HG03520 (cell line): ENCODE measurements at regions not wholly inside any gene's neighbourhood (a gene's known extent, or its start where the extent isn't known, plus 50 kb on each side); places are given as distances from the start of the nearest gene placed in this dataset.
"Not testable (repeated sequence)": the region's sequence is repeated elsewhere in the genome, so short reads cannot be mapped to it uniquely, and the experiment has no call there.

Experiments
- ATAC-seq: cut with Tn5 transposase; IDR thresholded peaks from one replicate; pipeline ENCODE4 v1.9.1; 2021; ENCODE audit warnings: mild to moderate bottlenecking, moderate library complexity; ENCODE audit not compliant: unreplicated experiment

DNA sequence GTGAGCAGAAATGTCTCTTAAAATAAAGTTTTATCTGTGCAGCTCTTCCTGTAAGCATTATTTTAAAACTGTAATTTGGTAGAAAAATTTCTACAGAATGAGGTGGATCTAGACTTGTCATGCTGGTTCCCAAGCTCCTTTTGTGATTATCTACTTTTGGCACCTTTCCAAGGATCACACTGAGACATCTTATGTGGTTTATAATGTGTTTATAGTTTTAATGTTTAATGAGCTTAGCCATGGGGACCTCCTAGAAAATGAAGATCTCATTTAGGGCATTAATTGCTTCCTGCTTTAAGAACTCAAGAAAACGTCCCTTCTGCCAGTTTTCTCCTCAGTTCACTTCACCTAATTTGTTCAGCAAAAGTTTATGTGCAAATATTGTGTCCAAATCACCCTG is 468.4 kb downstream of the SUCLG1 start:
- no peak for ATAC-seq

DNA sequence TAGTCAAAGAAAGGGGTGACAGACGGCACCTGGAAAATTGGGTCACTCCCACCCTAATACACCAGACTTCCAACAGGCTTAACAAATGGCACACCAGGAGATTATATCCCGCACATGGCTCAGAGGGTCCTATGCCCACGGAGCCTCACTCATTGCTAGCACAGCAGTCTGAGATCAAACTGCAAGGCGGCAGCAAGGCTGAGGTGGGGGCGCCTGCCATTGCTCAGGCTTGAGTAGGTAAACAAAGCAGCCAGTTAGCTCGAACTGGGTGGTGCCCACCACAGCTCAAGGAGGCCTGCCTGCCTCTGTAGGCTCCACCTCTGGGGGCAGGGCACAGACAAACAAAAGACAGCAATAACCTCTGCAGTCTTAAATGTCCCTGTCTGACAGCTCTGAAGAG is 482.5 kb downstream of the SUCLG1 start:
- not testable (repeated sequence) for ATAC-seq

DNA sequence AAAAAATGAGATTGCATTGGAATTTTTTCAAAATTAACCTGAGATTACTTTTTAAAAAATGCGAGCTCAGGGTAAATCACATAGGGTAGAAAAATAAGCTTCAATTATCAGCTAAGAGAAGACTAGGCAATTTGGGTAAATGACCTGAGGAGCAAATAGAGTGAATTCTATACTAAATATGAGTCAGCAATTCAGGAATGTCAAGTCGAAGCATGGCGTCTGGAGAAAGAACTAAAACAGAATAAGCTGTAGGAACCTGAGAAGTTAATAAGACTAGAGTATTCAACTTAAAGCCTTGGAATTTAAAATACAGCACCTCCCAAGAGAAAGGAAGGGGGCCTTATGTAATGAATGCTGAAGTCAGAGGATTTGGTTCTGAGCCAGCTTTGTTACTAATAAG is 487.0 kb downstream of the SUCLG1 start:
- ATAC-seq = no peak

- ATAC-seq = no peak
Observed at GRCh38 chr2:83971547-83971946, 487.5 kb downstream of the SUCLG1 start.

GRCh38 chr2:83970217-83970929 is 488.7 kb downstream of the SUCLG1 start:
- ATAC-seq = no peak

GRCh38 chr2:83969085-83969484 is 490.0 kb downstream of the SUCLG1 start:
- ATAC-seq = no peak

DNA sequence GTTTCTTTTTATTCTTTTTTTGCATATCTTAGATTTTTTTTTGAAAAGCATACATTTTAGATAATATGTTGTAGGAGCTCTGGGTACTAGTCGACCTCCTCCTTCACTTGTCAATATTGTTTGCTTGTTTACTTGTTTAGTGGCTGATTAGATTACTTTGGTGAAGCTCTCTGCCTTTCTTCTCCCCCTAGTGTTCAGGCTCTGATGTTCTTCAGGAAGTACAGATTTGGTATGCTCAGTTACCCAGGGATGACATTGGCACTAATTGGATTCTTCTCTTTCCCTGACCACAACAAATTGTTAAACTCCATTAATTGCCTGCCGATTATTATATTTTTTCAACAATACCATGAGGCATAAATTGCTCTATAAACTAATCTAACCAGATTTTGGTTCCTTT is 491.2 kb downstream of the SUCLG1 start:
- ATAC-seq = no peak

DNA sequence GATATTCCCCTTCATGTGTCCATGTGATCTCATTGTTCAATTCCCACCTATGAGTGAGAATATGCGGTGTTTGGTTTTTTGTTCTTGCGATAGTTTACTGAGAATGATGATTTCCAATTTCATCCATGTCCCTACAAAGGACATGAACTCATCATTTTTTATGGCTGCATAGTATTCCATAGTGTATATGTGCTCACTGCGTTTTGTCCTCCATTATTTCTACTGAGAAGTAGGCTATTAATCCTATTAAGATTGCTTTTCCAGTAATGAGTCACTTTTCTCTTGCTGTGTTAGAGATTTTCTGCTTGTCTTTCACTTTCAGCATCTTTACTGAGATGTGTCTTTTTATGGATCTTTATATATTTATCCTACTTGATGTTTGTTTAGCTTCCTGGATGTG is 492.1 kb downstream of the SUCLG1 start:
- not testable (repeated sequence) for ATAC-seq

DNA sequence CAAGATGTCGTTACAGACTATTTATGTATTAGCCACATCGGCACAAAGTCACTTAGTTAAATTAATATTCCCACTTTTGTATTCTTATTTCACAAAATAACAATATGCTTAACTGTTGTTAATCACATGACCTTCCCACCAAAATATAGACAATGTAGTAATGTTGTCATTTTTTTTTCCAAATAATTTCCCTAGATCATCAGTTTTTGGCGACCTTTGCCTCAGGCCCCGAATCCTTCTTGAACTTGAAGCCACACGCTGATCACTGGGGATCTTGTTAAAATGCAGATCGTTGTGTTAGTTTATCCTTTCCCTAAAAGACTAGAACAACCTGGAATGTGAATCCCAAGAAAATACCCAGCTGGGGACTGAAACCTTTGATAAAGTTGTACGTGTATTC is 497.6 kb downstream of the SUCLG1 start:
- ATAC-seq = no peak

DNA sequence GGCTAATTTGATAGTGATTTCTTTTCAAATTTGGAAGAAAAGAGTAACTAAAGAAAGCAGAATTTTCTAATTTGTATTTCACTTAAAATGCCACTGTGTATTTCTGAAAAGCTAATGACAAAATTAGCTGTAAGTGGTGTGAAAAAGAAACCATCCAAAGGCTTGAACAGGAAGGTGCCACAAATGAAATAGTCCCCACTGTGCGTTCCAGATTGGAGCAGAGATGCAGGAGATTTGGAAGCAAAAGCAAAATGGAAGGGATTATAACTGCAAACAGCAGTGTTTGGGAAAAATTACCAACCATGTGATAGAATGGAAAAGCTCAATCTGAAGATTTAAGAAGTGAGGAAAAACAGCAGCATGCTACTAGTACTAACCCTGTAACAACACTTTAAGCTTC is 498.7 kb downstream of the SUCLG1 start:
- ATAC-seq = no peak

- no peak for ATAC-seq
Observed at GRCh38 chr2:83959266-83959665, 499.8 kb downstream of the SUCLG1 start.

GRCh38 chr2:83956991-83957390 is 502.1 kb downstream of the SUCLG1 start:
- ATAC-seq = no peak

DNA sequence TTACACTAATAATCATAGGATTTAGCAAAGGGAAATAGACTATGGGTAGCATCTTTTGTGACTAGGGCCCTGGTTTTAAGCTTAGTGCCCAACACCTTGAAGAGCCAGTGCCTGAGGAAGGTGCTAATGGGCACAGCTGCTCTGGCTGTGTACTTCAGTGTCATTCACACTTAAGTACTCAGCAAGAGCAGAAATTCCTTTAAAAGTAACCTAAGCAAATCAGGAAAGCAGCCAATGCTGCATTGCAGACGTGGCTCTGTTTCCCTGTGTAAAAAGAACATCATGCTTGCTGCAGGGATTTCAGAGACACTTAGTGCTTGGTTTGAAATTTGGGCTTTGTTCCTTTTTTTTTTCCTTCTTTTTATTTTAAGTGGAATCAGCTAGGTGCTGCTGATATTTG is 505.4 kb downstream of the SUCLG1 start:
- no peak for ATAC-seq

GRCh38 chr2:83951378-83951947 is 507.6 kb downstream of the SUCLG1 start:
- no peak for ATAC-seq

- ATAC-seq = no peak
Observed at GRCh38 chr2:83949361-83949760, 509.7 kb downstream of the SUCLG1 start.

DNA sequence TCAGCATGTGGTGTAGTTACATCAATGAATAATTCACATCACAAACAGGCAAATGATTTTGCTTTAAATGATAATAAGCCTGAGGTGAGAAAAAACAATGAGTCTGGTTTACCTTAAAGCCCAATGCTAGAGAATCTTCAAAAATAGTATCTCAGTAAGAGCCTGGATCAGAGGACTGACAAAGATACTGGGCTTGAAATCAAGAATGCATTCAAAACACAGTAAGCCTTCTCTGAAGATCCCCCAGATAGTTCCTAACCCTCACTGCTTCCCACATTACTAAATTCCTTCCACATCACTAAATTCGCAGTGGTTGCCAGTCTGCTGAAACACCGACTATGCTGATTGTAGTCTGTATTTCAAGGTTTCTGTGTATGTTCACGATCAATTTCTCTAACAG is 514.9 kb downstream of the SUCLG1 start:
- ATAC-seq = no peak

DNA sequence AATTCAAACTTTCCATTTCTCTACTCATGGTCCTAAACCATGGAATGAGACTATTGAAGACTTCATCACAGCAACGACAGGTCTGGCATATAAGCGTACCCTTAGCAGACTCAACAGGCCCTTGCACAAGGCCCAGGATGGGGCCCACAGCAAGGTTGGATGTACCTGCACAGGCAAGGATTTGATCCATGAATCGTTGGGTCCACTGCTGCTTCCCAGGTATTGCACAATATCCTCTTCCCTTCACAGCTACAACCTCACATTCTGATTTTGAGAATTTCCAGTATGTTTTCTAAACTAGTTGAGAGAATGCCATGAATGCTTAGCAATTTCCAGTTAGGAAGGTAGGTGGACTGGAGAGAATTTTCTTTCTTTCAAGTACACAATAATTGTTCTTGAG is 515.8 kb downstream of the SUCLG1 start:
- no peak for ATAC-seq

- no peak for ATAC-seq
Observed at GRCh38 chr2:83941886-83942285, 517.2 kb downstream of the SUCLG1 start.

GRCh38 chr2:83933749-83934148 is 525.3 kb downstream of the SUCLG1 start:
- no peak for ATAC-seq

- ATAC-seq = no peak
Observed at GRCh38 chr2:83923531-83923930, 535.5 kb downstream of the SUCLG1 start.

DNA sequence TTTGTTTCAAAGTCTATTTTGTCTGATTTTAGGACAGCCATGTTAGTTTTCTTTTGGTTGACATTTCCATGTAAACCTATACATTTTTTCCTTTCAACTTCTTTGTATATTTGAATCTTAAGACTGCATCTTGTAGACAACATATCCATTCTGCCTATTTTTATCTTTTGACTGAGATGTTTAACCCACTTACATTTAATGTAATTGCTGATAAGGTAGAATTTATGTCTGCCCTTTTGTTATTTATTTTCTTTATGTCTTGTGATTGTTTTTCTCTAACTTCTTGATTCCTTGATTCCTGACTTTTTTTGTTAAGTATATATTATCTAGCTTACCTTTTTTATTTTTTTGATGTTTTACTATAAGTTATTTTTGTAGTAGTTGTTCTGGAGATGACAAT is 542.5 kb downstream of the SUCLG1 start:
- no peak for ATAC-seq

- ATAC-seq = no peak
Observed at GRCh38 chr2:83915381-83915780, 543.7 kb downstream of the SUCLG1 start.

GRCh38 chr2:83908750-83909149 is 550.3 kb downstream of the SUCLG1 start:
- ATAC-seq = no peak
